ENCODE measurements at regions not wholly inside any gene's neighbourhood (a gene's known extent, or its start where the extent isn't known, plus 50 kb on each side); places are given as distances from the start of the nearest gene placed in this dataset.

GRCh38 chr7:57354679-57355338, 95.2 kb upstream of the ZNF716 start:
- TF ChIP-seq CTCF (conservative IDR thresholded peaks at IDR 0.05) (no peak), ZFX (IDR thresholded peaks at IDR 0.05) (no peak)

DNA sequence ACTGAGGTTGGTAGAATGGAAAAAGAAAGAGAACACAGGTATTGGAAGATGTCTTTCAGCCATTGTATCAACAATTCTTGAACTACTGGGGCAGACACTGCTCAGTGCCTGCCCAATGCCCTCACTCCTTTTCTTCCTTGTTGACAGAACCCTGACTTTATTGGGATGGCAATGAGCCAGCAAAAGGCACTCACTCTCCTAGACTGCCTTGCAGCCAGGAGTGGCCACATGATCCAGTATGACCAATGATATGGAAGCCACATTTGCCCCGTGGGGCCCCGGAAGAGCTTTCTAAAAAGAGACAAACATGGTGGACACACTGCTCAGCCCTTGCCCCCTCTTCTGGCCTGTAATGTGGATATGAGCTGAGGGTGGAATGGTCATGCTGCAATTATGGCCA, 88.6 kb upstream of the ZNF716 start:
- no peak overlapping the region for H3K27ac ChIP-seq
- TF ChIP-seq ZFX (IDR thresholded peaks at IDR 0.05) (no peak), CTCF (conservative IDR thresholded peaks at IDR 0.05) (no peak)

More at GRCh38 chr7:57354679-57355338, 95.2 kb upstream of the ZNF716 start:
- no peak overlapping the region for H3K27ac ChIP-seq

- TF ChIP-seq ZFX (IDR thresholded peaks at IDR 0.05) = no peak
- no peak overlapping the region for H3K27ac ChIP-seq
Observed at GRCh38 chr7:57362868-57363267, 87.1 kb upstream of the ZNF716 start.

- no peak for TF ChIP-seq ZFX (IDR thresholded peaks at IDR 0.05)
- TF ChIP-seq CTCF (conservative IDR thresholded peaks at IDR 0.05) = no peak
Observed at GRCh38 chr7:57363321-57363720, 86.7 kb upstream of the ZNF716 start.

DNA sequence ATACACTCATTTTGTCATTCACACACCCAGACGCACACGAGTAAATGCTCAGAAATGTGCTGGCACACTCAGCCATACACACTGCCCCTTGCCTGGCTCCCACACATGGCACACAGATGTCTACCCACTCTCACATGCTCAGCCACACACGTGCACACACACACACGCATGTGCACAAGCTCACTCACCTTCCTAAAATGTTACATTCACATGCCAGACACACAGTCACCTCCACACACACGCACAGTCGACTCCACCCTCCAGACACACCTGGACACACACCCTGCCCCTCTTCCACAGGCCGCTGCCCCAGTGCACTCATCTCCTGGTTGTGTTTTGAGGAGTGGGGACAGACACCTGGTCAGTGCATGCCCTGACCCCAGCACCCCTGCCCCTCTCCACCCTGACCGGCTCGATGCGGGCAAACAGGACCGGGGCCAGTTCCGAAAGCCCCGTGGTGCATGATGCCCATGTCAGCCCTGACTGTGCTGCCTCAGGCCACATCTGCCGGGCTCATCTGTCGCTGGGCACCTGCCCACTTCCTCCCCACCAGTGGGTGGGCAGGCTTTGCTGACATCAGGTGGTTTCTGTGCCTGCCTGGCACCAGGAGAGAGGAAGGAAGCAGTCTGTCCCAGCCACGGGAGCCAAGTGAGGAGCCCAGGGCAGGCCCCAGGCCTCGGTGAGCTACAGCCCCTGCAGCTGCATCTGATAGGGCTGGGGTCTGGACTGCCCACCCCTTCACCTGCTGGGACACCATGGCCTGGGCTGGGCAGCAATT, 84.9 kb upstream of the ZNF716 start:
- TF ChIP-seq ZFX (IDR thresholded peaks at IDR 0.05) (no peak), CTCF (conservative IDR thresholded peaks at IDR 0.05) (no peak)
- H3K27ac ChIP-seq = no peak overlapping the region

More at GRCh38 chr7:57363321-57363720, 86.7 kb upstream of the ZNF716 start:
- no peak overlapping the region for H3K27ac ChIP-seq

GRCh38 chr7:57367171-57367570, 82.8 kb upstream of the ZNF716 start:
- TF ChIP-seq CTCF (conservative IDR thresholded peaks at IDR 0.05) (no peak), ZFX (IDR thresholded peaks at IDR 0.05) (no peak)
- H3K27ac ChIP-seq = no peak overlapping the region

DNA sequence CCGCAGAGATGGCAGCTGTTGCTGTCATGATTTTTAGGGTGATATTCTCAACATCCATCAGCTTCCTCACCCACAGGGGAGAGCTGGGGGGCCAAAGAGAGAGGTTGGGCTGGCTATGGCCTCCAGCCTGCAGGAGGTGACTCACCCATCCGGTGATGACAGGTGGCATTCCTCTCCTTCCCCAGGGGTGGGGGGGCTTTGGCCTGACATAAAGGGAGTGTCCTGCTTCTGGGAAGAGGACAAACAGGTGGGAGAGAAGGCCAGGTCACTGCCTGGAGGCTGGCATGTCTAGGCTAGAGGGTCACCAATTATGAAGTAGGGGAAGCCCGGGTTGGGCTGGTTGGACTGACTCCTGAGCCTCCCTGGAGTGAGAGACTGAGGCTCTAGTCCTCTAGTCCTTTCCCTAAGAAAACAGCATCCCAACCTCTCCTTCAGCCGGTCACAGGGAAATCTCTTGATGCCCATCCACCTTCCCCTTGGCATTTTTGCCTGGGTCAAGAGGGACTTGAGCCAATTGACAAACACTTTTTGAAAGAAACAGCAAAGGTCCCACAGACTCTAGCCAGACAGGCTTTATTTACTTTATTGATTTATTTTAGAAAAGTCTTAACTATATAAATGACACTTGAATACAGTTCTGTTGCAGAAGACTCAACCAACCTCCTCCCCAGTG, 79.8 kb upstream of the ZNF716 start:
- no peak for TF ChIP-seq ZFX (IDR thresholded peaks at IDR 0.05)
- TF ChIP-seq CTCF (conservative IDR thresholded peaks at IDR 0.05) = no peak
- no peak overlapping the region for H3K27ac ChIP-seq
